ENCODE measurements at regions not wholly inside any gene's neighbourhood (a gene's known extent, or its start where the extent isn't known, plus 50 kb on each side); places are given as distances from the start of the nearest gene placed in this dataset.

GRCh38 chr13:47646298-47646697, 354.8 kb downstream of the SUCLA2 start:
- TF ChIP-seq POLR2A (IDR thresholded peaks at IDR 0.05): no peak
- TF ChIP-seq CTCF (IDR thresholded peaks at IDR 0.05): no peak
